Gastroesophageal sphincter (tissue), 3 donors: ENCODE measurements at regions not wholly inside any gene's neighbourhood (a gene's known extent, or its start where the extent isn't known, plus 50 kb on each side); places are given as distances from the start of the nearest gene placed in this dataset.

Experiments used
- CTCF ChIP-seq, 4 experiments: fragments of 200-600 bp in 2 of 4; fragments of 450-650 bp in 2 of 4; sonication (generic) in 1 of 4; IDR thresholded peaks; one replicate each; pipeline ENCODE4 v1.5.1; 2017 to 2019; ENCODE audit warnings: antibody characterized with exemption in 4 of 4, mild to moderate bottlenecking in 2 of 4, moderate library complexity in 2 of 4
- EP300 ChIP-seq: sonication (generic); formaldehyde crosslinking; IDR thresholded peaks from one replicate; pipeline ENCODE4 v1.6.1; 2017; ENCODE audit warnings: antibody characterized with exemption, mild to moderate bottlenecking
- POLR2A ChIP-seq, 2 donors: fragments of 450-650 bp; IDR thresholded peaks; one replicate each; pipeline ENCODE4 v1.6.1; 2017; ENCODE audit warnings: antibody characterized with exemption in 2 of 2, mild to moderate bottlenecking in 2 of 2, moderate library complexity in 1 of 2
- POLR2AphosphoS5 ChIP-seq: sonication (generic); formaldehyde crosslinking; IDR thresholded peaks from one replicate; pipeline ENCODE4 v1.6.1; 2017; ENCODE audit warnings: antibody characterized with exemption

GRCh38 chr7:109522585-109522984 lies 952.9 kb downstream of the DNAJB9 start:
- TF ChIP-seq POLR2A (IDR thresholded peaks at IDR 0.05) (no peak), CTCF (IDR thresholded peaks at IDR 0.05) (no peak), POLR2AphosphoS5 (no peak), EP300 (no peak)
